GM12891 (cell line): ENCODE measurements at regions not wholly inside any gene's neighbourhood (a gene's known extent, or its start where the extent isn't known, plus 50 kb on each side); places are given as distances from the start of the nearest gene placed in this dataset.
"Not testable (repeated sequence)": the region's sequence is repeated elsewhere in the genome, so short reads cannot be mapped to it uniquely, and the experiment has no call there.

Experiments
- DNase-seq: peaks from one replicate; pipeline ENCODE4 v3.0.0; 2011; ENCODE audit warnings: low spot score; ENCODE audit not compliant: insufficient read length
- FAIRE-seq: peaks from 2 replicates; lab custom pipeline; 2011; peaks lifted over from hg19 to GRCh38; lab: Jason Lieb, UNC
- PAX5 ChIP-seq: IDR thresholded peaks from 2 replicates; pipeline ENCODE4 v1.6.1; 2011; ENCODE audit warnings: low read length, moderate library complexity, mild to moderate bottlenecking; ENCODE audit not compliant: insufficient read depth, severe bottlenecking
- POLR2A ChIP-seq: IDR thresholded peaks from 2 replicates; pipeline ENCODE4 v1.6.1; 2011; ENCODE audit warnings: low read depth, low read length, control low read depth
- POLR2AphosphoS5 ChIP-seq: IDR thresholded peaks from 2 replicates; pipeline ENCODE4 v1.6.1; 2011; ENCODE audit warnings: low read depth, low read length, control low read depth
- POU2F2 ChIP-seq: IDR thresholded peaks from 2 replicates; pipeline ENCODE4 v1.6.1; 2011; ENCODE audit warnings: low read depth, mild to moderate bottlenecking, control low read depth, low read length, moderate library complexity
- SPI1 ChIP-seq: IDR thresholded peaks from 2 replicates; pipeline ENCODE4 v1.6.1; 2011; ENCODE audit warnings: low read depth, low read length, control low read depth
- TAF1 ChIP-seq: IDR thresholded peaks from 2 replicates; pipeline ENCODE4 v1.6.1; 2011; ENCODE audit warnings: low read depth, low read length, control low read depth

- TF ChIP-seq POLR2AphosphoS5 (no peak), POLR2A (no peak), SPI1 (no peak), POU2F2 (no peak), TAF1 (no peak), PAX5 (no peak)
- DNase-seq (no peak), FAIRE-seq (no peak)
Observed at GRCh38 chr6:93859971-93860370, 440.6 kb upstream of the EPHA7 start.

DNA sequence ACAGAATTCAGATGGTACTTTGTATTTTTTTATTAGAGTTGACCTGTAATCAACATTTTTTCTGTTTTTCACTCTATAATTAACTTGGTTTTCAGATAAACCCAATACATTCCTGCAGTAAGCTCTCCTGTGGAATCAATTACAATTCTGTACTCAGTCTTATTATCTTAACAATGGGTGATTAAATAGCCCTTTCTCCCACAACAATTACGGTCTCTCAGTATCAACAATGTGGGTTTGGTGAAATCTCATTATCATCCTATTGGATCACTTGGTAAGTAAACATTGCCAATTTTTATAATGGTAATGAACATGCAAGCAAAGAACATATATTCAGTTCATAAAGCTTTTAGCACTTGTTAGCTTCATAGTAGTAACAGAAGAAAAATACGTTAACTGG is 438.9 kb upstream of the EPHA7 start:
- TF ChIP-seq POLR2A: no peak
- DNase-seq (no peak), FAIRE-seq (no peak)

DNA sequence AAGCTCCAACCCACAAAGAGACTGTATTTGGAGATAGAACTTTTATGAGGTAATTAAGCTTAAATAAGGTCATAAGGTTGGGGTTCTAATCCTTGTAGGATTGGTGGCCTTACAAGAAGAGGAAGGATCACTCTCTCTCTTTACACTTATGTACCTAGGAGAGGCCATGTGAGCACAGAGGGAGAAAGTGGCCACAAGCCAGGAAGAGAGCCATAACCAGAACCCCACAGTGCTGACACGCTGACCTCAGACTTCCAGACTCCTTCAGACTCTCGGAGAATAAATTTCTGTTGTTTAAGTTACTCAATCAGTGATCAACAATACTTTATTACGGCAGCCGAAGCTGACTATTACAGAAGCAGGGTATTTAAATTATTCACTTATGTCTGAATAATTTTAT is 430.5 kb upstream of the EPHA7 start:
- FAIRE-seq (no peak), DNase-seq (no peak)
- TF ChIP-seq PAX5 (no peak), POU2F2 (no peak), POLR2A (no peak), TAF1 (no peak), POLR2AphosphoS5 (no peak), SPI1 (no peak)

GRCh38 chr6:93848031-93848742 is 428.8 kb upstream of the EPHA7 start:
- no peak for FAIRE-seq

DNA sequence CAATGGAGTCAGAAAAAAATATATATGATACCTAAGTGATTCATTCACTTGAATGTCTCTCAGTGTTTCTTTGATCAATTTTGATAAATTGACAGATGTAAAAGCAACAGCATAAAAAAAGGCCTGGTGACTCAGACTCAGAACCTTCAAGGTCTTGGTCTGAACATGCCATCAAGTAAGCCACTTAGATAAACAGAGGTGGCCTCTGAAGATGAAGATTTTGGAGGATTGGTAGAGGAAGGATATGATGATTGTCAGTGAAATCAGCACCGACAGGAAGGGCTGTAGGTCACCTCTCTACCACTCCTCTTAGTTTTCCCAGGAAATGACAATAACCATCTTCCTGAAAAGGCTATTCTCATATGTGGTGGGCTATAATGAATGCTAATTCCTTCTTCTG is 422.8 kb upstream of the EPHA7 start:
- TF ChIP-seq TAF1: no peak
- no peak for TF ChIP-seq SPI1
- TF ChIP-seq PAX5: no peak
- no peak for DNase-seq
- no peak for FAIRE-seq

More at GRCh38 chr6:93848031-93848742, 428.8 kb upstream of the EPHA7 start:
- no peak for DNase-seq
- TF ChIP-seq POLR2AphosphoS5 (no peak), TAF1 (no peak), SPI1 (no peak), POU2F2 (no peak), POLR2A (no peak), PAX5 (no peak)

- DNase-seq: not testable (repeated sequence)
Observed at GRCh38 chr6:93835451-93836145, 416.2 kb upstream of the EPHA7 start.

DNA sequence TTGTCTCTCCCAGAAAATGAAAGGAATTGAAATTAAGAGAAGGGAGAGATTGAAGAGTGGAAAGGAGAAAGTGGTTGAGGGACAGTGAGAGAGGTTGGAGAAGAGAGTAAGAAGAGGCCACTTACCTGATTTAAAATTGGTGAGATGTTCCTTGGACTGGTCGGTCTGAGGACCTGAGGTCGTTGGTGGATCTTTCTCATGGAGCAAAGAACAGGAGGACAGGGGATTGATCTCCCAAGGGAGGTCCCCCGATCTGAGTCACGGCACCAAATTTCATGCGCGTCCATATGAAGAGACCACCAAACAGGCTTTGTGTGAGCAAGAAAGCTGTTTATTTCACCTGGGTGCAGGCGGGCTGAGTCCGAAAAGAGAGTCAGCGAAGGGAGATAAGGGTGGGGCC is 415.7 kb upstream of the EPHA7 start:
- DNase-seq, FAIRE-seq: not testable (repeated sequence)

More at GRCh38 chr6:93835451-93836145, 416.2 kb upstream of the EPHA7 start:
- not testable (repeated sequence) for FAIRE-seq

- not testable (repeated sequence) for DNase-seq, FAIRE-seq
Observed at GRCh38 chr6:93833326-93833725, 414.0 kb upstream of the EPHA7 start.

DNA sequence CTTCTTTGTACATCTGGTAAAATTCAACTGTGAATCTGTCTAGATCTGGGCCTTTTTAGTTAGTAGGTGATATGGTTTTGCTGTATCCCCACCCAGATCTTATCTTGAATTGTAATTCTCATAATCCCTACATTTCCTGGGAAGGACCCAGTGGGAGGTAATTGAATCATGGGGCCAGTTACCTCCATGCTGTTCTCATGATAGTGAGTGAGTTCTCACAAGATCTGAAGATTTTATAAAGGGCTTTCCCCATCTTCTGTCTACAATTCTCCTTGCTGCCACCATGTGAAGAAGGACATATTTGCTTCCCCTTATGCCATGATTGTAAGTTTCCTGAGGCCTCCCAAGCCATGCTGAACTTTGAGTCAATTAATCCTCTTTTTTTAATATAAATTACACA is 410.4 kb upstream of the EPHA7 start:
- not testable (repeated sequence) for DNase-seq, FAIRE-seq

- no peak for TF ChIP-seq TAF1
- TF ChIP-seq SPI1: no peak
- TF ChIP-seq POU2F2: no peak
- TF ChIP-seq PAX5: no peak
- TF ChIP-seq POLR2A: no peak
- TF ChIP-seq POLR2AphosphoS5: no peak
- FAIRE-seq (no peak), DNase-seq (no peak)
Observed at GRCh38 chr6:93829009-93829408, 409.6 kb upstream of the EPHA7 start.

GRCh38 chr6:93828553-93828952 is 409.2 kb upstream of the EPHA7 start:
- FAIRE-seq (no peak), DNase-seq (no peak)
- TF ChIP-seq POLR2A: no peak
- TF ChIP-seq PAX5: no peak
- no peak for TF ChIP-seq POU2F2
- TF ChIP-seq SPI1: no peak
- TF ChIP-seq TAF1: no peak
- TF ChIP-seq POLR2AphosphoS5: no peak

DNA sequence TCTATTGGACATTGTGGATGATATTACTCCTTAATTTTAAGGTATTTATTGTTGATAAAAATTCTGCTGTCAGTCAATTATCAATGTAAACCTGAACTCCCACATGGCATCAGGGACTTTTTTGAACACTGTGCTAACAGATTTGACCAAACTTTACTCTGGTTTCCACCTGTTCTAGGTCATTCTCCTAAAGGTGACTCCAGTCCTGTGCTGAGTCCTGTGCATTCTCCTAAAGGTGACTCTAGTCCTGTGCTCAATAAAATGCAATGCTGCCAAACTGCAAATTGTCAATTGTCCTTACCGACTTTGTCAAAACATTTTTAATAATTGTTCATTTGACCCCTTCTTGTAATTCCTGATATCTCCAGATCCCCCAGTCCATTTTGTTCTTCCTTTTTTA is 408.4 kb upstream of the EPHA7 start:
- FAIRE-seq (no peak), DNase-seq (no peak)
- TF ChIP-seq PAX5 (no peak), POLR2AphosphoS5 (no peak), TAF1 (no peak), POU2F2 (no peak), SPI1 (no peak), POLR2A (no peak)
